Spinal cord (tissue), 9 donors: ENCODE measurements at regions not wholly inside any gene's neighbourhood (a gene's known extent, or its start where the extent isn't known, plus 50 kb on each side); places are given as distances from the start of the nearest gene placed in this dataset.

Source experiments
- DNase-seq, 6 donors: peaks; one replicate each; pipeline versions ENCODE4 v3.0.0 to v3.0.0-alpha.2; 2013 to 2015; ENCODE audit warnings: low spot score in 6 of 6, low read depth in 4 of 6
- H3K27ac ChIP-seq: one replicate; pipeline ENCODE4 v1.5.1; 2013; ENCODE audit warnings: low read depth, low read length, control low read depth
- H3K27me3 ChIP-seq: one replicate; pipeline ENCODE4 v1.6.1; 2013; ENCODE audit warnings: low read length; ENCODE audit not compliant: control insufficient read depth, insufficient read depth
- H3K36me3 ChIP-seq: one replicate; pipeline ENCODE4 v1.6.1; 2013; ENCODE audit warnings: low read length; ENCODE audit not compliant: control insufficient read depth, insufficient read depth
- H3K4me1 ChIP-seq: one replicate; pipeline ENCODE4 v1.6.1; 2013; ENCODE audit warnings: low read length; ENCODE audit not compliant: control insufficient read depth, insufficient read depth
- H3K4me3 ChIP-seq: one replicate; pipeline ENCODE4 v1.5.1; 2013; ENCODE audit warnings: low read depth, low read length, control low read depth
- H3K9me3 ChIP-seq: one replicate; pipeline ENCODE4 v1.6.1; 2013; ENCODE audit warnings: low read length; ENCODE audit not compliant: control insufficient read depth, insufficient read depth
- WGBS: methylation state at CpG from one replicate; pipeline ENCODE4 v1.1.5; 2013; ENCODE audit warnings: missing lambda C conversion rate; ENCODE audit not compliant: insufficient coverage; 5-methylcytosine and 5-hydroxymethylcytosine counted together
- donor health status: healthy.

DNA sequence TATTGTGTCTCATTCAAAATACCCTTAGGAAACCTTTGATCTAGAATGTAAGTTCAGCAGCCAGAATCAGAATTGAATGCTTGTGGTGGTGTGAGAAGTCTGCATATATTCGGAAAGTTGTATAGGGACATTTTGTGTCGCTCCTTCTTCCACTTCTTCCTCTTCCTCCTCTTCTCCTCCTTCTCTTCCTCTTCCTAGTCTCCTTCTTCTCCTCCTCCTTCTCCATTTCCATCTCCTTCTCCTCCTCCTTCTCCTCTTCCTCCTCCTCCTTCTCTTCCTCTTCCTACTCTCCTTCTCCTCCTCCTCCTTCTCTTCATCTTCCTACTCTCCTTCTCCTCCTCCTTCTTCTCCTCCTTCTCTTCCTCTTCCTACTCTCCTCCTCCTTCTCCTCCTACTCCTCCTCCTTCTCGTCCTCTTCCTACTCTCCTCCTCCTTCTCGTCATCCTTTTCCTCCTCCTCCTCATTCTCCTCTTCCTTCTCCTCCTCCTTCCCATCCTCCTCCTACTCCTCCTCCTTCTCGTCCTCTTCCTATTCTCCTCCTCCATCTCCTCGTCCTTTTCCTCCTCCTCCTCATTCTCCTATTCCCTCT, 749.3 kb upstream of the GOLIM4 start:
- Histone ChIP-seq H3K27ac (no peak overlapping the region), H3K4me1 (no peaks in the 10 kb centered on the region), H3K36me3 (no peaks in the 10 kb centered on the region), H3K9me3 (no peaks in the 10 kb centered on the region), H3K27me3 (no peaks in the 10 kb centered on the region), H3K4me3 (no peak overlapping the region)
- WGBS: 80% methylated on average over 5 of the region's 6 CpGs
- no peak for DNase-seq

DNA sequence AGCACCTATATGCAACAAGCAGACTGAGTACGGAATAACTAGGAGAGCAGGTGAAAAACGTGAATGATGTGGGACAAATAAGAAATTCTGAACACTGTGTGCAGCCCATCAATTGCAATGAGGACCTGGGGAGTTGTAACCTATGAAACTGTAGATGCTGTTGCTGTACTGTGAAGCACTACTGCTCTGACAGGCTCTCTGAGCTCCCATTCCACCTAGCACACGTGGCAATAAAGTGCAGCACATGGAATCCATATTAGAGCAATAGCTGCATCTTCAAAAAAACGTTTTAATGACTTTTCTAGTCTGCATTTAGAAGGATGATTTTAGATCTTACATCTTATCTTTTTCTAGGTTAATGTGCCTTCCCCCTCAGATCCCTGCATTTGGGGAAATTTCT, 748.7 kb upstream of the GOLIM4 start:
- H3K4me3 ChIP-seq: no peak overlapping the region
- 56% methylated on average over 2 of the region's 4 CpGs for WGBS
- H3K9me3 ChIP-seq: no peaks in the 10 kb centered on the region
- peak in 1 of 6 donors; percentile 72 for DNase-seq
- no peaks in the 10 kb centered on the region for H3K4me1 ChIP-seq
- H3K27me3 ChIP-seq: no peaks in the 10 kb centered on the region
- H3K27ac ChIP-seq: no peak overlapping the region
- no peaks in the 10 kb centered on the region for H3K36me3 ChIP-seq

DNA sequence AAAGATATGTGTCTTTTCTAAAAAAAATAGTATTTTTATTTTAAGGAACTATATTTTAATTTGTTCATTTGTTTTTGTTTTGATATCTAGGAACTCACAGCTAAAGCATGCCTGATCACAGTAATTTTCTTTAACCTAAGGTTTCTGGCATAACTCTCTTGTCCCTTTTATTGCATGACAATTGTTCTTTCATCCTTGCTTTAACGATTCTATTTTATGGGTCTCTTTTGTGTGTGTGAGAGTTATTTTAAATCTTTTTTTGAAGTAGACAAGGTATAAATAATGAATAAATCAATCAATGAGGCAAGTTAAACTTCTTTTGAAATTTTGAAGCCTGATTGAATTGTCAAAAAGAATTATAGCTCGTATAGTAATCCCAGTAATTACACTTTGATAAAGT, 747.8 kb upstream of the GOLIM4 start:
- WGBS: no CpG with 5 or more reads among the region's 2 CpGs
- Histone ChIP-seq H3K36me3 (no peaks in the 10 kb centered on the region), H3K27ac (no peak overlapping the region), H3K27me3 (no peaks in the 10 kb centered on the region), H3K4me1 (no peaks in the 10 kb centered on the region), H3K4me3 (no peak overlapping the region), H3K9me3 (no peaks in the 10 kb centered on the region)
- DNase-seq: no peak

DNA sequence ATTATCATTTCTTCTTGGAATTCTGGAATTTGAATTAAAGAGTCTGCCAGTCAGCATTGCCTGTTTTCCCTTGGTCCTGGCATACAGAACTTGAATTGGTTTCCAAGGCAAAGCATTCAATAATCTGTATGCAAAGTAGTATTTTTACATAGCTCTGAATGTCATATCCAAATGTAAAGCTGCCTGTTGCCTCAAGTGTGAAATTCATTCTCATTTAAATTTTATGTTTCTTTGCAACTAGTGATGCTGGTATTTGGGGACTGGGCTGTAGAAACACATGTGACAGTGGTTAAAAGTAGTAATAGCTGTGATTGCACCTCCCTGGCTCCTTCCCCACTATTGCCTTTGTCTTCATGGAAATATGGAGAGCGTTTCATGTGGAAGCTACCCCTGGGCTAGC, 743.9 kb upstream of the GOLIM4 start:
- no peaks in the 10 kb centered on the region for H3K36me3 ChIP-seq
- H3K4me1 ChIP-seq: no peaks in the 10 kb centered on the region
- WGBS: 0% methylated on average over 1 of the region's 1 CpG
- no peak overlapping the region for H3K27ac ChIP-seq
- H3K9me3 ChIP-seq: no peaks in the 10 kb centered on the region
- no peak overlapping the region for H3K4me3 ChIP-seq
- peak in 1 of 6 donors; percentile 77 for DNase-seq
- no peaks in the 10 kb centered on the region for H3K27me3 ChIP-seq

DNA sequence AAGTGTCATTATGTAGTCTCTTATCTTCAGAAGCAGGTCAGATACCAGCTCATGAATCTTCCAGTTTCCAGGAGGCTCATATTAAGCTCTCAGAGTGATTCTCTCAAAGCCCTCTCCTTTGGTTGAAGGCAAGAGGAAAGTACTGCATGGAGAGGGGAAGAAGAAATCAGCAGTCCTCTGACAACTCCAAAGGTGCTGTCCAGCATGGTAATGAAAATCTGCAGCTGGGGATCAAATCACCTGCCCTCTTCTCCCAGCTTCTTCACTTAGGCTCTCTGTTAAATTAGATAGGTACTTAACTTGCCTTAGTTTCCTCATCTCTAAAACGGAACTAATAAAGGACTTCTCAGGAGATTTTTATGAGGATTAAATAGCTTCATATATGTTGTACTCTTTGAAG, 738.8 kb upstream of the GOLIM4 start:
- WGBS: no CpG with 5 or more reads among the region's 1 CpG
- H3K9me3 ChIP-seq: peaks cover 1% of the 10 kb centered on the region

DNA sequence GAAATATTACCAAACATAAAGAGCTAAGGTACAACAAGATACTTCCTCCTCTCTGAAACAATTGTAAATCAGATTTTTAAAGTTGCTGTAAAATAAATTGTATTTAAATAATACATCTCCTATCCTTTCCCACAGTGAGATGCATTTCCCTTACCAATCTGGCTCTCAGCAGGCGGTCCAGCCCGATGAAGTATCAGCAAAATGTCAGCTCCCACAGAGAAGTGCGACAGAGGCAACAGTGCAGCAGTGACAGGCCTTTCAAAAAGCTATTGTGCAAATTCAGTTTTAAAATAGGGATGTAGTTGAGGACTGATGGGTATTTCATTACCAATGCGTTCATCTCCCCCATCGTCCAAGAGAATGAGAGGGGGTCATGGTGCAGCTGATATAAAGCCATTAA, 733.2 kb upstream of the GOLIM4 start:
- H3K27me3 ChIP-seq: no peaks in the 10 kb centered on the region
- no peaks in the 10 kb centered on the region for H3K4me1 ChIP-seq
- H3K36me3 ChIP-seq: no peaks in the 10 kb centered on the region
- H3K27ac ChIP-seq: no peak overlapping the region
- H3K4me3 ChIP-seq: no peak overlapping the region
- DNase-seq: peak in 1 of 6 donors; percentile 75
- WGBS: 20% methylated on average over 2 of the region's 5 CpGs
- peaks cover 1% of the 10 kb centered on the region for H3K9me3 ChIP-seq

More for the DNA sequence above, 738.8 kb upstream of the GOLIM4 start:
- H3K4me1 ChIP-seq: no peaks in the 10 kb centered on the region
- H3K27ac ChIP-seq: no peak overlapping the region
- no peak for DNase-seq
- no peaks in the 10 kb centered on the region for H3K27me3 ChIP-seq
- H3K36me3 ChIP-seq: no peaks in the 10 kb centered on the region
- no peak overlapping the region for H3K4me3 ChIP-seq

DNA sequence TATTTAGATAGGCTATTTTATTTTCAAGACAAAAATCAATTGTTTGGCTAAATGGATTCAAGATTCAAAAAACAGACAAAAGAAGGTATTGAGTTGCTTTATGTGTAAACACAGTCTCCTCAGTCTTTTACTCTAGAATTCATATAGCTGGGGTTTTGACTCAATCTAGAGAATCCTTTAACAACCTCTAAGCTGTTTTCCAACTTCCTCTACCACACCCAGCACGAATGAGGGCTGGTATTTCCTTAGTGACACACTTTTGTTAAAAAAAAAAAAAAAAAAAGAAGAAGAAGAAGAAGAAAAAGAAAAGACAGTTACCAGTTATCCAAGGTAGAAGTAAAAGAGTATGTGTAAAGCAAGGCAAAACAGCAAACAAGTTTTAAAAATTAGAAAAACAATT, 732.8 kb upstream of the GOLIM4 start:
- Histone ChIP-seq H3K4me3 (no peak overlapping the region), H3K9me3 (no peaks in the 10 kb centered on the region), H3K27ac (no peak overlapping the region), H3K4me1 (no peaks in the 10 kb centered on the region), H3K27me3 (no peaks in the 10 kb centered on the region), H3K36me3 (no peaks in the 10 kb centered on the region)
- WGBS: no CpG with 5 or more reads among the region's 1 CpG
- DNase-seq: no peak

DNA sequence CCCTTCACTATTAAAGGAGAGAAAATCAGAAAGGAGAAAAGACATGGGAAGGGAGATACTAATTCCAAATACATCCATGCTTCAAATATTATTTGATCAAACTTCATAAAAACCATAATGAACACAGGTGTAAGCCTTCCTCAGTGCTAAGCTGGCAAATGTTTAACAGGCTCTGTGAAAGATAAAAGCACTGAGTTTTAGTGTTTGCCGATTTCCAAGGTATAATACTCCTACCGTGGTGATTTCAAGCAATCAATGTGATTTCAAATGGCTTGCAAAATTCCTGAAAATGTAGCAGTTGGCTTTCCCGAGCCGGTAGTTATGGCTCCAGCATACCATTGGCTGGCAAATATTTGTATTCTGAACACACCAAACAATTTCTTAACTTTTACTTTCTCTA, 732.3 kb upstream of the GOLIM4 start:
- Histone ChIP-seq H3K27ac (no peak overlapping the region), H3K27me3 (no peaks in the 10 kb centered on the region), H3K9me3 (no peaks in the 10 kb centered on the region), H3K4me3 (no peak overlapping the region), H3K36me3 (no peaks in the 10 kb centered on the region), H3K4me1 (no peaks in the 10 kb centered on the region)
- WGBS: no CpG with 5 or more reads among the region's 4 CpGs
- peak in 1 of 6 donors; percentile 12 for DNase-seq

DNA sequence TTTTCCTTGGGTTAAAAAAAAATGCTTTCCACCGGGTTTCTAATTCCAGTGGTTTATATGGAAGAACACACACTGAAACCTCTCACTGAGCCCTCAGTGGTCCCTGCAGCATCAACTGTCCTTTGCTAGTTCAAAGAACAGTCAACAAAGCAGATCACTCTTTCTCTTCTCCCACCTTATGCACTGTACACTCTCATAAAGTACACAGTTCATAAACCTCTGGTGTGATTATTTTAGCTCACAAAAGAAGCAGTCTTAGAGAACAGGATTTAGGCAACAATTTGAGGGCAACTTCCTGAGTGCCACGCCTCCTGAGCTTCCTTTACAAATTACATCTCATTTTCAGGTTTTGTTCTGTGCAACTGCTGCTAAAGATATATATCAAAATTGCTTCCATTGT, 728.4 kb upstream of the GOLIM4 start:
- WGBS: no CpG with 5 or more reads among the region's 2 CpGs
- no peak for DNase-seq
- Histone ChIP-seq H3K36me3 (no peaks in the 10 kb centered on the region), H3K9me3 (no peaks in the 10 kb centered on the region), H3K4me3 (no peak overlapping the region), H3K27ac (no peak overlapping the region), H3K4me1 (no peaks in the 10 kb centered on the region), H3K27me3 (no peaks in the 10 kb centered on the region)

DNA sequence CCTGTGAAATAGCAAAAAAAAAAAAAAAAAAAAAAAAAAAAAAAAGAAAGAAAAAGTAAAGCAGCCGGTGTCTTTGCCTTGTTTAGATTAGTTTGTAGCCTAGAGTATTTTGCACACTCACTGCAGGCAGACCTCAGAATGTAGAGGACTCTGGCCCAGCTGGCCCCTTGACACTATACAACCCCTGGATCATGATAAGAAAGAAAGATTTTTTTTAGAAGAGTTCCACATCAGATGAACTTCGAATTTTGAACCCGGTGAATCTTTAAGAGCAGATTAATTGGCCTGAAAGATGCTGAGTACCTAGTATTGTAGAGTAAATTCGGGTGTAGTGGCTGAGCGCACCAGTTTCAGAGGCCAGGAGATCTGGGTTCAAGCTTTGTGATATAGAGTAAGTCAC, 727.7 kb upstream of the GOLIM4 start:
- no peak overlapping the region for H3K4me3 ChIP-seq
- H3K4me1 ChIP-seq: no peaks in the 10 kb centered on the region
- no peak for DNase-seq
- no peak overlapping the region for H3K27ac ChIP-seq
- no peaks in the 10 kb centered on the region for H3K9me3 ChIP-seq
- no peaks in the 10 kb centered on the region for H3K27me3 ChIP-seq
- 100% methylated on average over 1 of the region's 5 CpGs for WGBS
- no peaks in the 10 kb centered on the region for H3K36me3 ChIP-seq
